Superior temporal gyrus (tissue), 1 donor: ENCODE measurements at regions not wholly inside any gene's neighbourhood (a gene's known extent, or its start where the extent isn't known, plus 50 kb on each side); places are given as distances from the start of the nearest gene placed in this dataset.
"Not testable (repeated sequence)": the region's sequence is repeated elsewhere in the genome, so short reads cannot be mapped to it uniquely, and the experiment has no call there.

ENCODE experiments used
- DNase-seq: peaks from one replicate; pipeline ENCODE4 v3.0.0-alpha.2; 2016; ENCODE audit errors: extremely low spot score

DNA sequence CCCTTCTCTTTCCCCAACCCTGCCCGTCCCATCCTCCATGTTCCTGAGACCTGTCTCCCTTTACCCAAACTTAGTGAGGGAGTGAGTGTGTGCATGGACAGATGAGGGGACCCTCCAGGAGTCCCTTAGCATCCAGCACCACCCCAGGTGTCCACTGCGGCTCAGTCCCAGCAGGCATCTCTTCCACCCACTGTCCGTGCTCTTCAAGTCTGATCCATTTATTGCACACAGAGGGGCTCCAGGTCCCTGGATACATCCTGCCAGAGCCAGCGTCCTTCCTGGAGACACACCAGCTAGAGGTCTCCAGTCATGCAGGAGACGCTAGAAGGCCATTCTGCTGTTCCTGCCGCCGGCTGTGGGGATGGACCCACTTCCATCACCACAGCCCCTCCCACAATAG is 239.2 kb downstream of the ADGRD1 start:
- DNase-seq: no peak

GRCh38 chr12:131194166-131194565 is 240.5 kb downstream of the ADGRD1 start:
- DNase-seq: no peak

DNA sequence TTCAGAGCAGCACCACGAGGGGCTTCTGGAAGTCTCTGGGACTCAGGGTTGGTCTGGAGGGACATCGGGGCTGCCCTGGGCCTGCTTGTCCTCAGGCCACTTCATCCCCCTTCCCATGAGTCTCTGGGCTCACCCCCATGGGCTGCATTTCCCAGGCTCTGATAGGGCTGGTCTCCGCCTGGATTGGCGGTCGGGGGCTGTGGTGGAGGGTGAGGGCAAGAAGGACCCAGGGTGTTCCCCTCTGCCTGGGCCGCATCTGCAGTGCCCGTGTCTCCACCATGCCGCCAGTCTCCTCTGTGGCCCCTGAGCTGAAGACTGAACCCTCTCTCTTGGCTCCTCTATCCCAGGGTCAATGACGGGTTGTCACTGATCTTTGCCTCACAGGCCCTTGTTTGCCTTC is 242.1 kb downstream of the ADGRD1 start:
- no peak for DNase-seq

DNA sequence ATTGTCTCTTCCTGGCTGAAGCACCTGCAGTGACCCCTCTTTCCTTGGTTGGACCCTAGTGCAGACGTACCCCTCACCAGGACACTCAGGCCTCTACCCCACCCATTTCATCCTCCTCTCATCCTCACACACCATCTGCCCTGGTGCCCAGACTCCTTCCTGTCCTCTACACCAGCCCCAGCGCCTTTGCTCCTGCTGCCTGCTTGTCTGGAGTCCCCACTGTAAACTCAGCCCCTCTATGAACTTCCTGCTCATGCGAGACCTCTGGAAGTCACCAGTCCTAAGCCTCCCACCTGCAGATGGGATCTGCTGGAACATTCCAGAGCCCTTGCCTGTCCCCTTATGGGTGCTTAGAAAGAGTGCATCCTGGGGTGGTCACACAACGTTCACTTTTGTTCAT is 242.5 kb downstream of the ADGRD1 start:
- no peak for DNase-seq

DNA sequence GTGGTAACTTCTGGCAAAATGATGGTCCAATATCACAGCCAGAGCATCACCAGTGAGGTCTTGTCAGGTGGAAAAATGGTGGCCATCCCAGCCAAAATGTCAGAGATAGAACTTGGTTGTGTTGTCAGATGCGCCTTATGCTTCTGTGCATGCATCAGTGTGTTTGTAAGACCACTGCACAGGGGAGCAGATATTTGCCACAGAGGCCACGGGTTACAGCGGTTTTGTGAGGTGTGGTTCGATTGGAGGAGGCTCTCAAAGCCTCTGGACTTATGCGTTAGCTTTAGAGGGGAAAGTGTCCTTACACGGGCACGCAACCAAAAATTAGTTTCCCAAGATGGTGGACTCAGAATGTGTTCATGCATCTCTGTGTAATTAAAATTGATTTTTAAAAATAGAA is 243.8 kb downstream of the ADGRD1 start:
- DNase-seq: no peak

GRCh38 chr12:131199221-131199620 is 245.5 kb downstream of the ADGRD1 start:
- no peak for DNase-seq

- DNase-seq: not testable (repeated sequence)
These were observed 248.2 kb downstream of the ADGRD1 start for GRCh38 chr12:131201912-131202311.

GRCh38 chr12:131202592-131203378 is 249.1 kb downstream of the ADGRD1 start:
- no peak for DNase-seq

DNA sequence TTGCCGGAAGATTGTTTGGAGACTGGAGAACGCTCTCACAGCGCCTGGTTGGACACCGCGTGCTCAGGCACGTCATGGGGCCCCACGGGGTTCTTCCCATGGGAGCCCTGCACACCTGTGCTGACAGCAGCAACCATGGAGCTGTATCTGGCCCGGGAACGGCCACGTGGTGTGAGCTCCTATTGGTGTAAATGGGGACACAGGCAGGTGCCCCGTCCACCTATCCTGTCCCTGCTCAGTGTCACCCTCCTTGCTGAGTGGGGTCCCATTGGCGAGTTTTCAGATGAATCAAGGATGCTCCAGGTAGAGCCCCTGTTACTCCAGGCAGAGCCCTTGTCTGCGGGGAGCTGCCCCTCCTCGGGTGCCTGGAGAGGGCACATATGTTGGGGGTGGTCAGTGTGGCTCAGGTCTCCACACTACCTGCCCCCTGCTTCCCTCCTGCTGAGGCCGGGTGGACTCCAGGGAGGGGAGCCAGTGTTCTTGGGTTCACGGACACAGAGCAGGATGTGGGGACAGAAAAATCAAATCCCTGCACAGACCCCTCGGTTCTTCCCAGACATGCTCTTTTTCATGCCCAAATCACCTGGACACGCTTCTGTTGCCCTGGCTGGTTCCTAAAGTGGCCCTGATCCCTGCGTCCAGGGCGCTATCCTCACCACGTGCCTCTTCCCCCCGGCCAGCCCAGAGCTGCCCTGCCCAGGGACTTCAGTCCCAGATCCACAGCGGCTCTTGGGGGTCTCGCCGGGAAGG is 250.1 kb downstream of the ADGRD1 start:
- no peak for DNase-seq

GRCh38 chr12:131204416-131205274 is 250.9 kb downstream of the ADGRD1 start:
- no peak for DNase-seq

GRCh38 chr12:131205275-131205933 is 251.7 kb downstream of the ADGRD1 start:
- not testable (repeated sequence) for DNase-seq

DNA sequence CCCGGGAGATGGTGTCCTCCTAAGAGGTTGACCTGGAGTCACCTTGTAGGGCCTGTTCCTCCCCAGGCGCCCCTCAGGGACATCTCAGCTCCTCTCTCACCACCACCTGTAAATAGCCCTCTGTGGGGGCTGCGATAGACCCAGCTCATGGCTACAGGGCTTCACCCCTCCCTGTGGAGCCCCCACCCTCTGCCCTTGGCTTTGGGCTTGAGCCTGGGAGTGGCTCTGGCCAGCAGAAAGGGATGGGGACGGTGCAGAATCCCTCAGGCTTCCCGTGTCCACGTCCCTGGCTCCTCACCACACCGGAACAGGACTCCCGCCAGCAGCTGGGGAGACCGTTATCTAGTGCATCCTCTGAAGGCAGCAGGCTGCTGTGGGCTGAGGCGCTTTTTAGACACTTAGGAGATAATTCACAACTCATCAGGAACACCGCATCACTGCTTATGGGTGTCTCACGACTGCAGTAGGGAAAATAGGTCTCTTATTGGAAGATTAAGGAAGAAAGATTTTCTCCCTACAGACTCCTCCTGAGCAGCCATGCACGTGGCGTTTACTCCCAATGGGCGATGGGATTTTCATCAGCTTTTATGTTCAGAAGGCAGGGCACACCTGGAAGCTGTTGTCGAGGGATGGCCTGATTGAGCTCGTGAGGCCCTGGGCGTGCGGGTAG is 253.1 kb downstream of the ADGRD1 start:
- not testable (repeated sequence) for DNase-seq

DNA sequence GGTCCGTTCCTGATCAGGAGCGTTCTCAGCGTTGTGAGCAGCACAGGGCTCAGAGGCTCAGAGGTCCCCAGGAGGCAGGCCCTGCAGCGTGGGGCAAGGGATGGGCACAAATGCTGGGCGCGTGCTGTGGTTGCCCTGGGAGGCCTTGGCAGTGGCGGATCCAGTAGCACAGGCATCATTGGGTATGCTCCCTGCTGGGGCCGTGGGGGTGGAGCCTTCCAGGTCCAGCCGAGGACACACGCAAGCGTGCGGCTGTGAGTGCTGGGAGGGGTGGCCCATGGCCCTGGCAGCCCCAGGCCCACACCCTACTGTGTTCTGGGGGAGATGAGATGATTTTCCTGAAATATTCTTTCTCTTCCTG is 253.6 kb downstream of the ADGRD1 start:
- DNase-seq: not testable (repeated sequence)

- not testable (repeated sequence) for DNase-seq
These were observed 254.1 kb downstream of the ADGRD1 start for GRCh38 chr12:131207841-131208240.

- DNase-seq: no peak
These were observed 254.7 kb downstream of the ADGRD1 start for GRCh38 chr12:131208425-131208824.

DNA sequence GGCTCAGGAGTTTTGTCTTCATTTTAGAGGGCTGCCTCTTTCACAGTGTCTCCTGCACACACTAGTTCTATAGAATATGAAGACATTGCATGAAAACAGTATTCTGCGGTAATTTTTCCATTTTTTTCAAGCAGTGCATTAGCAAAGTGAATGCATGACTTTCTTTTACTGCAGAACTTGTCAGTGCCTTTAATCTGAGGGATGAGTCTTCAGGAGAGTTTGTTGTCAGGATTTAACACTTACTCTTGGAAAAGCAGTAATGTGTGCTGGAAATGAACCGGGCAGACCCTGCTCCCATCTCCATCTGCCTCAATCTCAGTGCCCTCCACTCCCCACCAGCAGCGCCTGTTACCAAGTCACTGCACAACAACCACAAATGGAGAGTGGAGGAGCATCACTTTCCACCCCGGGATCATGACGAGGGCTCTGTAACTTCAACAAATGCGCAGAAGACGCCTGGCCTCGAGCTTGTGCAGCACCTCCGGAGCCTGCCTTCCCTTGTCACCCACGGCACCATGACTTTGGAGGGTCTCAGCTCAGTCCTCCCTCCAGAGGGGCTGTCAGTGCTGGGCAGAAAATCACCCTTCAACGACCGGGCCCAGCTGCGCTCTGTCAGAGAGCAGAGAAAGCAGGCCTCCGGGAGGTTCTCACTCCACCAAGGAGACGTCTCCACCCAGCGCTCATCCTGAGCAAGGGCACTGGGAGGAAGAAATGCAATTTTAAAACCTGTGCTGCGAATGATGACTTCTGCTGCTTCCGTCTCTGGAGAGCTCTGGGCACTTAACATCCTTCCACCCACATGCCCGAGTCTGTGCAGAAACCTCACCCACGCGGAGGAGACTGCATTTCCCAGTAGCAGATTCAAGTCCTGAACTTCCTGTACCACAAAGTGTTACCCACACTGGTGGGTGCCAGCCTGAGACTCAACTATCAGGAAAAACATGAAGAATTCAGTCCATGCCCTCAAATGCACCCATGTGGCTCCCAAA is 255.7 kb downstream of the ADGRD1 start:
- DNase-seq: peak; percentile 60

GRCh38 chr12:131210506-131211339 is 257.0 kb downstream of the ADGRD1 start:
- no peak for DNase-seq

DNA sequence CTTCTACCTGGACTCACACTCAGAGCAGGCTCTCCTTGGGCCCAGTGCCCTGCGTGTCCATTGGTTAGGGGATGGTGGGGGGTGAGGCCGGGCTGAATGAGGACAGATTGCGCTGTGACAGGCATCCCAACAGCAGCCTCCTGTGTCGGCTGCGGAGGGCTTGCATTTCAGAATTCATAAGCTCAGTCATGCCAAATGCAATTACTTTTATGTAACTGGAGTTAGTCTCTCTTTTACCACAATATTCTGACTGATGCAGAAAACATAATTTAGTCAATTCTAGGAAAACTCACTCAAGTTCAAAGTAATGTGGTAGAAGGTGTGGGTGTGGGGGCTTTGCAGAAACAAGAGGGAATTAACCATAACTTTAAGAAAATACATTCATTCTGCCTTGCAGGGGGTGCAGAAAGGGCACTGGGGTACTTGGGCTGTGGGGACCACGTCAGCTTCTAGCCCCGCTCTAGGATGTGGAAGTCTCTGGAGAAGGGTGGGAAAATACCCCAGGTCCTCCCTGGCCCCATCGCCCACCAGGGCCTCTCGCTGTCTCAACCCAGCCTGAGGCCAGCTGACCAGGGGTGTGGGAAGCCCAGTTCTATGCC is 257.7 kb downstream of the ADGRD1 start:
- DNase-seq: no peak
